PC-9 (cell line): ENCODE measurements at regions not wholly inside any gene's neighbourhood (a gene's known extent, or its start where the extent isn't known, plus 50 kb on each side); places are given as distances from the start of the nearest gene placed in this dataset.

Experiments
- BruUV-seq: library from RNA; stranded (reverse); fragments of 400-500 nt; replicated peaks from 2 replicates; lab custom pipeline; 2021; lab: Mats Ljungman, UMichigan
- CTCF ChIA-PET: fragments of 300-600 bp; sonication (Branson Sonifier 250); formaldehyde crosslinking; loops from one replicate; lab custom pipeline; 2022; ENCODE audit warnings: antibody characterized with exemption; lab: Charles Lee
- POLR2A ChIA-PET: fragments of 300-600 bp; sonication (Branson Sonifier 250); formaldehyde crosslinking; loops from one replicate; lab custom pipeline; 2022; ENCODE audit warnings: antibody characterized with exemption; ENCODE audit not compliant: unreplicated experiment; lab: Charles Lee
- DNase-seq, 2 experiments: peaks; one replicate each; pipeline versions ENCODE4 v3.0.0 to v3.0.0-alpha.2; 2015 to 2022; ENCODE audit warnings: mixed read lengths in 1 of 2
- H2AFZ ChIP-seq: fragments of 200-600 bp; sonication (generic); 2 replicates; pipeline ENCODE4 v1.8.1; 2017; ENCODE audit warnings: antibody characterized with exemption
- H3F3A ChIP-seq: fragments of 200-600 bp; sonication (generic); 2 replicates; pipeline ENCODE4 v1.8.1; 2017; ENCODE audit warnings: antibody characterized with exemption, mild to moderate bottlenecking, low read depth; ENCODE audit not compliant: insufficient read depth
- H3K27ac ChIP-seq: fragments of 200-600 bp; sonication (generic); 2 replicates; pipeline ENCODE4 v1.6.1; 2016; ENCODE audit warnings: mixed run types
- H3K27me3 ChIP-seq: fragments of 200-600 bp; sonication (generic); 2 replicates; pipeline ENCODE4 v1.6.1; 2016; ENCODE audit warnings: low read depth, mixed run types; ENCODE audit not compliant: insufficient read depth
- H3K36me3 ChIP-seq: fragments of 200-600 bp; sonication (generic); 2 replicates; pipeline ENCODE4 v1.6.1; 2016; ENCODE audit warnings: low read depth, mixed run types
- H3K4me1 ChIP-seq: fragments of 200-600 bp; sonication (generic); replicated peaks from 2 replicates; pipeline ENCODE4 v1.6.1; 2016; ENCODE audit warnings: mixed run types; ENCODE audit not compliant: insufficient read depth
- H3K4me2 ChIP-seq: fragments of 200-600 bp; sonication (generic); 2 replicates; pipeline ENCODE4 v1.6.1; 2017; ENCODE audit warnings: mixed run types
- H3K4me3 ChIP-seq: fragments of 200-600 bp; sonication (generic); 2 replicates; pipeline ENCODE4 v1.6.1; 2016; ENCODE audit warnings: mixed run types
- H3K79me2 ChIP-seq: fragments of 200-600 bp; sonication (generic); 2 replicates; pipeline ENCODE4 v1.6.1; 2017; ENCODE audit warnings: low read depth, mixed run types
- H3K9me2 ChIP-seq: fragments of 200-600 bp; sonication (generic); 2 replicates; pipeline ENCODE4 v1.8.1; 2017; ENCODE audit warnings: mild to moderate bottlenecking; ENCODE audit not compliant: insufficient read depth
- H3K9me3 ChIP-seq: fragments of 200-600 bp; sonication (generic); 2 replicates; pipeline ENCODE4 v1.8.1; 2016; ENCODE audit warnings: low read depth; ENCODE audit not compliant: insufficient read depth
- H4K20me1 ChIP-seq: fragments of 200-600 bp; sonication (generic); 2 replicates; pipeline ENCODE4 v1.8.1; 2017; ENCODE audit not compliant: insufficient read depth
- CTCF ChIP-seq: fragments of 200-600 bp; sonication (generic); conservative IDR thresholded peaks from 2 replicates; pipeline ENCODE4 v1.6.1; 2017; ENCODE audit warnings: mixed run types, antibody characterized with exemption, mild to moderate bottlenecking, moderate library complexity
- EZH2 ChIP-seq: fragments of 200-600 bp; sonication (generic); IDR thresholded peaks from 2 replicates; pipeline ENCODE4 v1.8.0; 2017; ENCODE audit warnings: antibody characterized with exemption, low read depth
- intact Hi-C: fragments of 100-400 bp; cut with micrococcal nuclease; formaldehyde crosslinking; loops from one replicate; pipeline ENCODE4 v1.10.0; 2022; ENCODE audit not compliant: unreplicated experiment

DNA sequence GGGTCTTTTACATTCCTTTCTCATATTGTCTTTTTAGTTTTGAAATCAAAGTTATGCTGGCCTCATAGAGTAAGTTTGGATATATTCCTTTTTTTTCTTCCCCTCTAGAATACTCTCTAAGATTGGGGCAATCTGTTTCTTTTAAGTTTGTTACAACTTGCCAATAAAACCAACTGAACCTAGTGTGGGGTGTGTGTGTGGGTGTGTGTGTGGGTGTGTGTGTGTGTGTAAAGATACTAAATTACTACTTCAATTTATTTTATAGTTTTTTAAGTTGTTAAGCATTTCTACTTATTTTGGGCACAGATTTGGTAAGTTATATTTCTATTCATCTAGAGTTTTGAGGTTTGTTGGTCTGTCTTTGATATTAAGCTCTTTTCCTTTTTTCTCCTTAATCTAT is 198.2 kb upstream of the TMC3 start:
- no peaks in the 10 kb centered on the region for H4K20me1 ChIP-seq
- H3K4me2 ChIP-seq: no peak overlapping the region
- no peaks in the 10 kb centered on the region for H3K79me2 ChIP-seq
- H3K4me3 ChIP-seq: no peak overlapping the region
- no peak overlapping the region for H2AFZ ChIP-seq
- intact Hi-C loops: no loop called here
- no peaks in the 10 kb centered on the region for H3K36me3 ChIP-seq
- H3K9me3 ChIP-seq: no peaks in the 10 kb centered on the region
- POLR2A ChIA-PET: no interaction called here
- no peak for TF ChIP-seq CTCF
- no peaks in the 10 kb centered on the region for H3K4me1 ChIP-seq
- H3K27me3 ChIP-seq: no peaks in the 10 kb centered on the region
- DNase-seq: no peak
- CTCF ChIA-PET: no interaction called here
- H3K27ac ChIP-seq: no peak overlapping the region
- H3F3A ChIP-seq: no peaks in the 10 kb centered on the region
- no TSS peak for BruUV-seq
- H3K9me2 ChIP-seq: no peaks in the 10 kb centered on the region

DNA sequence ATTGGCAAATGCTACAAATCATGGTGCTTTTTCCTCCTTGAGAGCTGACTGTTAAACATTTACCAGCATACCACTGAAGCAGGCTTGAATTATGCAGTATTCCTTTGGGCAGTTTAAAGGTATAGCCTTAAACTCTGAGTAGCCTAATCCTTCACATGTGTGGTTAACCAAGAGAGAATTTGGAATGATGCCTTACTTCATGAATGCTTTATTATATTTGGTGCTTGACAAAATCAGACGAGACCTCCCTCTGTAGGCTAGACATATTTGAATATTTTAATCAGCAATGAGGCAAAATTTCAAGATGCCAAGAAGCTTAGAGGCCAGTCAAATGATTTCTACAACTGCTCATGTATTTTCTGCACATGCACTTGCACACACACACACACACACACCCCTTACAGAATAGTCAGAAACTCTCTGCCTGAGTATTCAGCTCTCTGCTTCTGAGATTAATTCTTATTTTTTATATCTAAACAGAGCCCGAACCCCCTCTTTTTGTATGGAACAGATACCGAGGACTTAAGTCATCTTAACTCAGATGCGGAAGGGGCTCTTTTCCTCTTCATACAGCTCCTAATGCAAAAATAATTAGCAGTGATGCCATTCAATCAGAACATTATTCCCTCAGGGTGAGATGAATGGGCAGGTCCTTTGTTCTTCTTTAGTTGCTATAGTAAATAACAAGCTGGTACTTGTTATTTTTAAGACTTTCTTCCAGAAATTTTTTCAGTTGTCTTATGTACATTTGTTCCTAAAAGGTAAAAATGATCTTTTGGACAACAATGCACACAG is 195.5 kb upstream of the TMC3 start:
- Histone ChIP-seq H3K4me2 (no peak overlapping the region), H3F3A (no peaks in the 10 kb centered on the region), H3K9me2 (no peaks in the 10 kb centered on the region), H4K20me1 (no peaks in the 10 kb centered on the region), H3K4me1 (no peaks in the 10 kb centered on the region), H2AFZ (no peak overlapping the region), H3K27ac (no peak overlapping the region), H3K36me3 (no peaks in the 10 kb centered on the region), H3K4me3 (no peak overlapping the region), H3K27me3 (no peaks in the 10 kb centered on the region), H3K79me2 (no peaks in the 10 kb centered on the region), H3K9me3 (no peaks in the 10 kb centered on the region)
- DNase-seq: no peak
- ChIA-PET POLR2A (no interaction called here), CTCF (no interaction called here)
- TF ChIP-seq CTCF: no peak
- no peak for TF ChIP-seq EZH2
- BruUV-seq: no TSS peak
- intact Hi-C loops: no loop called here

DNA sequence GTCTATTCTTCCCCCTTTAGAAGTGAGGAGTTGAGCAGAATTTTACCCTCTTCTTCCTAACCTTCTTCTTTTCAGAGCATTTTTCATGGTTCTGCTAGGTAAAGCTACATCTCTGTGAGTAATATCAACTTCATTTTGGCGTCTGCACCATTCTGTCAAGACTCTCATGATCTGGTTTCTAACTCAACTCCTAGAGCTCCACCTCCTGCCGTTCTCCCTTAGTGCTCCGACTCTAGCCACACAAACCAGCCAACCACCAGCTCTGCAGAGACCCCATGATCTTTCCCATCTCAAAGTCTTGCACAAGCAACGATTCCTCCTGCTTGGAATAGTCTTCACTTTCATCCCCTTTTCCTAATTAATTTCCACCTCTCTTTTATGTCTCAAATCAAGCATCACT is 193.9 kb upstream of the TMC3 start:
- BruUV-seq: no TSS peak
- Histone ChIP-seq H3K4me2 (no peak overlapping the region), H3K27me3 (no peaks in the 10 kb centered on the region), H3K79me2 (no peaks in the 10 kb centered on the region), H3F3A (no peaks in the 10 kb centered on the region), H3K9me2 (no peaks in the 10 kb centered on the region), H3K36me3 (no peaks in the 10 kb centered on the region), H3K4me3 (no peak overlapping the region), H3K27ac (no peak overlapping the region), H3K4me1 (no peaks in the 10 kb centered on the region), H2AFZ (no peak overlapping the region), H3K9me3 (no peaks in the 10 kb centered on the region), H4K20me1 (no peaks in the 10 kb centered on the region)
- CTCF ChIA-PET: no interaction called here
- intact Hi-C loops: no loop called here
- no peak for DNase-seq
- no peak for TF ChIP-seq EZH2
- POLR2A ChIA-PET: no interaction called here

GRCh38 chr15:81562986-81563385 is 189.0 kb upstream of the TMC3 start:
- H3K27ac ChIP-seq: no peak overlapping the region
- BruUV-seq: no TSS peak
- ChIA-PET POLR2A (no interaction called here), CTCF (no interaction called here)
- intact Hi-C loops: no loop called here
- no peak overlapping the region for H2AFZ ChIP-seq
- H3F3A ChIP-seq: no peaks in the 10 kb centered on the region
- no peak overlapping the region for H3K4me2 ChIP-seq
- H3K36me3 ChIP-seq: no peaks in the 10 kb centered on the region
- no peaks in the 10 kb centered on the region for H3K9me2 ChIP-seq
- H3K9me3 ChIP-seq: no peaks in the 10 kb centered on the region
- H3K4me1 ChIP-seq: no peaks in the 10 kb centered on the region
- TF ChIP-seq CTCF (no peak), EZH2 (no peak)
- no peaks in the 10 kb centered on the region for H4K20me1 ChIP-seq
- no peaks in the 10 kb centered on the region for H3K79me2 ChIP-seq
- H3K27me3 ChIP-seq: no peaks in the 10 kb centered on the region
- H3K4me3 ChIP-seq: no peak overlapping the region
- DNase-seq: no peak
